ENCODE measurements at regions not wholly inside any gene's neighbourhood (a gene's known extent, or its start where the extent isn't known, plus 50 kb on each side); places are given as distances from the start of the nearest gene placed in this dataset.

GRCh38 chr9:96087669-96088299 lies 212.3 kb downstream of the ERCC6L2 start:
- no peak for DNase-seq (ENCODE audit: low read depth in 2 of 2)

DNA sequence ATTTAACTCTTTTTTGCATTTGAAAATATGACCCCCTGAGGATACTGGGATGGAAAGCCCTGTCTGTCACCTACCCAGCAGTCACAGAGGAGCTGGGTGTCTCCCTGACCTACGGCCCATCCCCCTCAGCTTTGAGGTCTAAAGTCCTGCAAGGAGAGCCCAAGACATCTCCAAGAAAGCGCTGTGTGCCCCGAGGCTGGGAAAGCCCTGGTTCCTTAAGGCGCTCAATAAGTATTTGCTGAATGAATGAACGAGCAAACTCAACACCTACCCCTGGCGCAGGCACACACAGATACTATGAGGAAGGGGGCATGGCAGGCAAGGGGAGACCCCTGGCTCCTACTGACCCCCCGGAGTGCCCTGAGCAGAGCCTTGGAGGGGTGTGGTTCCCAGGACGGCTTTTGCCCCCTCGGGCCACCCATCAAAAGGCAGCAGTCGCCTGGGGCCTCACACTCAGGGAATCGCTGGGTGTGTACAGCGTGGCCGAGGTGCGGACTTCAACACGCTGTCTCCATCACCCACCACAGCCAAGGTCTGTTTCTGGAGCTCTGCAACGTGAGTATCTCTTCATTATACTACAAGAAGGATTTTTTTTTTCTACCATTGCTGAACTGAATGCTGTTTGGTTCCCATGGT lies 211.6 kb downstream of the ERCC6L2 start:
- DNase-seq (ENCODE audit: low read depth in 2 of 2), result no peak

DNA sequence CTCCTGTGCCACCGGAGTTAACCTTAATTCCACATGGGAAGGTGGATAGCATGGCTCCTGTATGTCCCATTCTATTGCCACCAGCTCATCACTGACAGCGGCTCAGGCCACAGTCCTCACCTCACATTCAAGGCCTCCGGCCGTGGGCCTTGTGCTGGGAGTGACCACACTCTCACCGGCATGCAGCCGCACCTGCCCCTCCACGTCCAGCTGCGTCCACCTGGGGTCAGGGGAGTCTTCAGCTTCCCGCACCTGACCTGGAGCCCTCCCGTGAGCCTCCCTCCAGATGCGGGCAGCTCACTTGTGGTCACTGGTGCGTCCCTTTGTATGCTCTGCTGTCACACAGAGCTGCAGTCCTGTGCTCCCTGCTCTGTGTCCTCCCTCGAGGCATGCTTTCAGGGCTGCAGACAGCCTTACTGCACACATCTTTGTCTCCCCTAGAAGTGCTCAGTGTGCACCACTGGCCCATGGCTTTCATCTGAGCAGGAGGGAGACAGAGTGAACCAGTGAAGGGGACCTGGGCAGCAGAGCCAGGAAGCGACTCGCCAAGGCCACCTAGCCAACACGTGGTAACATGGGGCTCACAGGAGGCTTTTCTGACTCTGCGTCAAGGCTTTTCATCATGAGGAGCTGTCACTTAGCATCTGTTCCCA lies 210.1 kb downstream of the ERCC6L2 start:
- no peak for DNase-seq (ENCODE audit: low read depth in 2 of 2)

- DNase-seq (ENCODE audit: low read depth in 2 of 2), result no peak
Observed at GRCh38 chr9:96084331-96084734, 208.8 kb downstream of the ERCC6L2 start.

DNA sequence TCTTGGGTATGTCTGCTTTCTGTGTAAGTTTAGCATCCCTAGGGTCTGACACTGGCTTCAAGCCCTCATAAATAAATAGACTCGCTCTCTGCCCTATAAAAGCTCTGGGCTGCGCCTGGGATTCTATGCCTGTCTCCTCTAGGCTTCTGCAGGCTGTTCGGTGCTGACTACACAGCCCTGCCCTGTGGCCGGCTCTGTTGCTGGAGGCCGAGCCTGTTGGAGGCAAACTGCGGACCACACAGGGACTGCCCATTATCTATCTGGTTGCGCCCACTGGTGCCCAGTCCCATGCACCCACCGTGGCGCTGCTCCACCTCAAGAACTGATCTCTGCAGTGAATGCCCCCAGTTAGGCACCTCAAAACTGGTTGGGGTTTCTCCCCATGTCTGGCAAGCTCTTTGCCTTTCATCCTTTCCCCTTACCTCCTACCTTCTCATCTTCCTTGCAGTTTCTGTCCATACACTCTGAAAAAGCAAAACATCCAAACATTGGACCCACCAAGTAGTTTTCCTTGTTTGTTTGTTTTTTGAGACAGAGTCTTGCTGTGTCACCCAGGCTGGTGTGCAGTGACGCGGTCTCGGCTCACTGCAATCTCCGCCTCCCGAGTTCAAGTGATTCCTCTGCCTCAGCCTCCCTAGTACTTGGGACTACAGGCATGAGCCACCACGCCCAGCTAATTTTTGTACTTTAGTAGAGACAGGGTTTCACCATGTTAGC lies 207.2 kb downstream of the ERCC6L2 start:
- DNase-seq (ENCODE audit: low read depth in 2 of 2), result no peak

DNA sequence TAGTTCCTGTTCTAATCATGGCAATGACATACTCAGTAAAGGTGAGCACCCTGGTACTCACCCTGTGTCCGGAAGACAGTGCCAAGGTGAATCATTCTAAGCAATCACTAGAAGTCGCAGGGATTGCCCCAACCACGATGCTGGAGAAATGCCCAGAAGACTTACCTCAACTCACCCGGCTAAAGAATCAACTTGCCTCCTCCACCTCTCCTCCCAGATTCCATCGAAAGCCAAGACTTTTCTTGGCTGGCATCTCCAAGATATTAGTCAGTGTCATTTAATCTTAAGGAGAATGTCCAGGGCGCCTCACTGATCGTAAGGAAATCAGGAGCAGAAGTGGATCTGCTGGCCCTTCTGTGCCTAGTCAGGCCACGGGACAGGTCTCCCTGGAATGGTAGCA lies 204.9 kb downstream of the ERCC6L2 start:
- DNase-seq (ENCODE audit: low read depth in 2 of 2), result no peak

DNA sequence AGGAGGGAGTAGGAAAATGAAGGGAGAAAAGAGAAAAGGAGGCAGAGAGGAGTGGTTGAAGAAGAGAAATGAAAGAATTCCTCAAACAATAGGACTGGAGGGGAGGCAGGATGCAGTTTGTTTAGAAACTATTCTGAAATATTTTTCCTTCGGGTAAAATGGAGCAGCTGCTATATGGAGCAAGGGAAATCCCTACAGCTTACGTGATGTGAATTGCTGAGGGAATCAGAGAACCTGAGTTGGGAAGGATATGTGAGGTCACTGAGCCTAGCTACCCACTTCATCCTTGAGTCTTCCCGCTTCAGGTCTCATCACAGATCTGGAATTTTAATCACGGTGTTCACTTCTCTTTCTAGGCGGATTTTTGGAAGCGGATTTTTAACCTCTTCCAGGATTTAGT lies 204.3 kb downstream of the ERCC6L2 start:
- no peak for DNase-seq (ENCODE audit: low read depth in 2 of 2)

DNA sequence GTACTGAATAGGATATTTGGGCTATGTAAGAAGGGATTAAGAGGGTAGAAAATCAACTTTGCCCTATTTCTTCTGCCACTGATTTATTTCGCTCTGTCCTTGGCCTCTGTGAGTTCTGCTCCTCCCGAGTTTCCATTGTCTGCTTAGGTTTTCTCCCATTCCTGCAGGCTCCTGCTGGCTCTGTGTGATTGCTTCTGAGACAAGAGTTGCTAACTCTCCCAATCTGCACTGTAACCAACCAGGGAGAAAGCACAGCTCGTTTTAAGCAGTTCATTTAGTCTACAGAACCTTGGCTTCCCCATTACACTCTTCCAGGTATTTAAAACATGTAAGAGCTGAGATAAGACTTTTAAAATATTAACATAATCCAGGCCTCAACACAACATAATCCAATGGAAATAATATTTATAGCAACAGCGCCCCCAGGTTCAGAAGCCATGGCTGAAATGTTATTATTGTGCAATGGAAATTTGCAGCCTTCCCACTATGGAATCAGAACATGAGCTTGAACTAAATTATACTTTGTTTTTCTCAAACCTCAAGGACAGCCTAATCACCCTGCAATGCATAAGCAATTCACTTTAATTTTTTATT lies 203.5 kb downstream of the ERCC6L2 start:
- DNase-seq (ENCODE audit: low read depth in 2 of 2), result no peak

DNA sequence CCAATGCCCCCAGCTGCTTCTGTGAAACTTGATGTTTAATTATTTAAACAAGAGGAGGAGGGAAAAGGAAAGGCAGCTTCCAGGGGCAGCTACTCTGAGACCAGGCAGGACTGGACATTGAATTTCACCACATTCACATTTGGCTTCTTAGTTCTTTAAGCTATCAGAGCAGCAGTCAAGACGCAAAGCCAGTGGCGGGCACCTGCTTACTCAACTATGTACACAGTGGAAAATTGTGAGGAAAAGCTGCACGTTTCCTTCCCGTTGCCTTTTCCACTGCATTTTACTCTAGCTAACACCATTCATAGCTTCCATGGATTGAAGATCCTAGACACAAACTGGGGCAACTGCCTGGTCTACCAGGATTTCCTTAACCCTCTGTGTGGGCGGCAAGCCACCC lies 200.3 kb downstream of the ERCC6L2 start:
- no peak for DNase-seq (ENCODE audit: low read depth in 2 of 2)

DNA sequence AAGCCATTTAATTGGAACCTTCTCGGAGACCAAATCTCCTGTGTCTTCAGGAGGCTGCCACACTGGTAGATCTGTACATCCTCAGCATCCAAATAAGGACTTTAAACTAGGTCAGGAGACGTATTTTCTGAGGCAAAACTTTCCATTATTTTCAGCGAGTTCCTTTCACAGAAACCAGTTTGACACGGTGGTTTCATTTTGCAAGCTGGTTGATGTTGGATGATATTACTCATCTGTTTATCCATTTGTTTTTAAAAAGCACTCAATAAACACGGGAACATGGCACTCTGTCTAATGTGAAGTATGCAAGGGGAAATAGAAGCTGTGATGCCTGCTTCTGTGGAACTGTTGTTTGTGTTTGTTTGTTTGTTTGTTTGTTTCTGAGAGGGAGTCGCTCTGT lies 199.6 kb downstream of the ERCC6L2 start:
- DNase-seq (ENCODE audit: low read depth in 2 of 2), result no peak

DNA sequence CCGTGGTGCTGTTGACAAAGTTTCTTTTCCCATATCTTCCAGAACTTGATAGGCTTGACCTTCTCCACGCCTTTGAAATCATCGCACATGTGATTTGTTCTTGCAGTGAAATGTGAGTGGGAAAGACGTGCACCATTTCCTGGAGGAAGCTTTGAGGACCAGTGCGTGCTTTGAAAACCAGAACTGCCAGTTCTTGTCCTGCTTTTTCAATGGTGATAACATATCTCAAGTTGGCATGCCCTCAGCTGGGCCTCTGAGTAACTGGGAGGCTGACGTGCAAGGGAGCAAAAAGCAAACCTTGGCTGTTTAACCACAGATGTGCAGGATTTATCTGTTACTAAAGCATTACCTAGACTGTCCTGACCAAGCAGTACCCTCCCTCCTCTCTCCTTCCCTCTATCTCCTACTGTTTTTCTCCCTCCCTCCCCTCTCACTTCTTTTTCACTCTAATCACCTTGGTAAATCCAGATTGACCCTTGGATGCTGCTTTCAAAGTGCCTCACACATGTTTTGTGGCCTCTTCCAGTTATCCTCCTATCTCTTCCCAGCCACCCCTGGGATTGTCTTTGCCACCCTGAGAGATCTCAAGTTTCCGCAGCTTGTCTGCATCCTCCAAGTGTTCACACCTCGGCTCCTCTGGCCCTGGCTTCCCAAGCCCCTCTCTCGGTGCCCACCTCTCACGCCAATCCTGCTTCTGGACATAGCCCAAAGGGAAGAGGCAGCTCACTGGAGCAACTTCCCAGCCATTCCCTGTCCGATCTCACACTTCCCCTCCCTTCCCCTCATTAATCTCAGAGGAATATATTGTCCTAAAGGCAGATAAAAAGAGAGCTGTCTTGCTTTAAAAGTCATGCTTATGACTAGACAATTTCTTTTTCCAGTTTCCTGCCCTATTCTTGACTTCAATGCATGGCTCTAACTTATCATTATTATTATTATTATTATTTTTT lies 198.3 kb downstream of the ERCC6L2 start:
- no peak for DNase-seq (ENCODE audit: low read depth in 2 of 2)

DNA sequence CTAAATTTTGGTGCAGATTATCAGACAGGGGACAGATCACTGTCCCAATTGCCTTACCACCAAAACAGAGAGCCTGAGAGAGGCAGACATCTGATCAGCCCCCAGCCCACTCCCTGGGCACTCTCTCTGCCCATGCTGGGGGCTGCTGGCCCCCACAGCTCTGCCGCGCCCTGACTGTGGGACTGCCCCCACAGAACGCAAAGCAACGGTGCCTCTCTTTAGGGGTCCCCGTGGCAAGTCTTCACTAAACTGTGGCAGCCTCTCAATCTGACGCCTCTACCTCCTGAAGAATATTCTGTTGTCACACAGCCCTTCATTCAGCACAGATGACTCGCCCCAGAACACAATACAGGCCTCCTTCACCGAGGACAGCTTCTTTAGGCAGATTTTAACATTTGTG lies 197.4 kb downstream of the ERCC6L2 start:
- DNase-seq (ENCODE audit: low read depth in 2 of 2), result no peak

GRCh38 chr9:96071815-96072124 lies 196.3 kb downstream of the ERCC6L2 start:
- DNase-seq (ENCODE audit: low read depth in 2 of 2), result no peak

- DNase-seq (ENCODE audit: low read depth in 2 of 2), result no peak
Observed at GRCh38 chr9:96071076-96071814, 195.8 kb downstream of the ERCC6L2 start.

GRCh38 chr9:96069629-96070220 lies 194.2 kb downstream of the ERCC6L2 start:
- no peak for DNase-seq (ENCODE audit: low read depth in 2 of 2)

GRCh38 chr9:96068511-96068910 lies 193.0 kb downstream of the ERCC6L2 start:
- no peak for DNase-seq (ENCODE audit: low read depth in 2 of 2)

- no peak for DNase-seq (ENCODE audit: low read depth in 2 of 2)
Observed at GRCh38 chr9:96067600-96067999, 192.1 kb downstream of the ERCC6L2 start.

DNA sequence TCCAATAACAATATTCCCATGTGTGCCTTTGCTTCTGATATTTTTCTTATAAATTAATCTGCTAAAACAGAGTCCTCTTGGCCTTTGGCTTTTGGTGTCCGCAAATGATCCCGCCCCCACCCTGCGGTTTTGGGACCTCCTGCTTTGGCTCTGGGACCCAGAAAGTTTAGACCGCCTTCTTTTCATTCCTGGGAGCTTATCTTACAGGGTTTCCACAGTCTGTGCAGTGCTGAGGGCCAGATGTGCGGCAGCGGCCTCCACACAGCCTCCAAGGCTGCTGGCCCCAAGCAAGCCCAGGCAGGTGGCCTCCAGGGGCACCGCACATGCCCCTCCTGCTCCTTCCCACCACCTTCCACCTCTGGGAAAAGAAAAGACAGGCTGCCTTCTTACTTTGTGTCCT lies 191.5 kb downstream of the ERCC6L2 start:
- no peak for DNase-seq (ENCODE audit: low read depth in 2 of 2)

DNA sequence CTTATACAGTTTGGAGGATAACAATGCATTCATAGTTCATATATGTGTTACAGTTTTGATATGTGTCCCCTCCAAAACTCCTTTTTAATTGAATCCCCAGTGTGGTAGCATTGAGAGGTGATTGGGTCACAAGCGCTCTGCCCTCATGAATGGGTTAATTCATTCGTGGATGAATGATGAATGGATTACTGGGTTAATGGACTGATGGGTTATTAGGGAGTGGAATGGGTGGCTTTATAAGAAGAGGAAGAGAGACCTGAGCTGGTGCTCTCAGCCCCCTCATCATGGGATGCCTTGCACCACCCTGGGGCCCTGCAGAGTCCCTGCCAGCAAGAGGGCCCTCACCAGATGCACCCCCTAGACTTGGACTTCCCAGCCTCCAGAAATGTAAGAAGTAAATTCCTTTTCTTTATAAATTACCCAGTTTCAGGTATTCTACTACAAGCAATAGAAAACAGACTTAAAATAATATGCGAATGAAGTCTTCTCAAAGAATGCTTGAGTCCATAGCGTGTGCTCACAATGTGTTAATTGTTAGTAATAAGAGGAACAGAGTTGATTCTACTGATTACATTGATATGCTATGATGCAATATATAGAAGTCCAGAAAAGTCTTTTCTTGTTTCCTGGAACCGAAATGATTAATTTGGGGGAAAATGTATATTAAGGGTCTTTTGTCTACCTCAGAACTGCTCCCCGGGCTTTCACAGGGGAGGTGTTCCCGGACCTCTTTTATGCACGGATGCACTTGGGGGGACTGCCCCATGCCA lies 190.2 kb downstream of the ERCC6L2 start:
- no peak for DNase-seq (ENCODE audit: low read depth in 2 of 2)

Data from fibroblast of skin of left biceps (primary cell).